H9 (cell line): ENCODE measurements at regions not wholly inside any gene's neighbourhood (a gene's known extent, or its start where the extent isn't known, plus 50 kb on each side); places are given as distances from the start of the nearest gene placed in this dataset.

Experiments used
- DNase-seq: peaks from one replicate; pipeline ENCODE4 v3.0.0-alpha.2; 2017
- H2AFZ ChIP-seq: one replicate; pipeline ENCODE4 v1.6.1; 2013; ENCODE audit warnings: mild to moderate bottlenecking, low read length, control low read depth, moderate library complexity
- H2AK5ac ChIP-seq: 2 replicates; pipeline ENCODE4 v1.6.1; 2013; ENCODE audit warnings: low read length, control low read depth, mixed read lengths; ENCODE audit not compliant: insufficient read length
- H2BK120ac ChIP-seq: one replicate; pipeline ENCODE4 v1.6.1; 2013; ENCODE audit warnings: low read depth, mild to moderate bottlenecking, low read length, control low read depth, inconsistent platforms; ENCODE audit not compliant: poor library complexity, severe bottlenecking
- H2BK12ac ChIP-seq: 2 replicates; pipeline ENCODE4 v1.6.1; 2013; ENCODE audit warnings: low read length, control low read depth, mixed read lengths, low read depth; ENCODE audit not compliant: insufficient read length
- H2BK15ac ChIP-seq: 2 replicates; pipeline ENCODE4 v1.6.1; 2013; ENCODE audit warnings: low read depth, low read length, control low read depth
- H2BK20ac ChIP-seq: one replicate; pipeline ENCODE4 v1.6.1; 2013; ENCODE audit warnings: low read depth, mild to moderate bottlenecking, low read length, control low read depth, inconsistent platforms; ENCODE audit not compliant: poor library complexity, severe bottlenecking
- H2BK5ac ChIP-seq: 2 replicates; pipeline ENCODE4 v1.6.1; 2013; ENCODE audit warnings: low read length, control low read depth, mixed read lengths; ENCODE audit not compliant: insufficient read length
- H3K14ac ChIP-seq: 2 replicates; pipeline ENCODE4 v1.6.1; 2013; ENCODE audit warnings: low read length, control low read depth; ENCODE audit not compliant: insufficient read depth
- H3K18ac ChIP-seq: 2 replicates; pipeline ENCODE4 v1.6.1; 2013; ENCODE audit warnings: low read depth, mild to moderate bottlenecking, mixed read lengths, low read length, control low read depth; ENCODE audit not compliant: insufficient read length
- H3K23ac ChIP-seq: 2 replicates; pipeline ENCODE4 v1.6.1; 2013; ENCODE audit warnings: low read length, control low read depth, mixed read lengths, low read depth; ENCODE audit not compliant: insufficient read length
- H3K23me2 ChIP-seq: 2 replicates; pipeline ENCODE4 v1.6.1; 2013; ENCODE audit warnings: low read depth, mild to moderate bottlenecking, mixed read lengths, low read length, control low read depth; ENCODE audit not compliant: insufficient read length, poor library complexity, severe bottlenecking
- H3K27ac ChIP-seq: 2 replicates; pipeline ENCODE4 v1.5.1; 2013; ENCODE audit warnings: low read length, control low read depth, mixed read lengths, low read depth; ENCODE audit not compliant: insufficient read length
- H3K27me3 ChIP-seq: 2 replicates; pipeline ENCODE4 v1.6.1; 2013; ENCODE audit warnings: low read length, control low read depth, inconsistent platforms; ENCODE audit not compliant: insufficient read depth
- H3K4ac ChIP-seq: 2 replicates; pipeline ENCODE4 v1.6.1; 2013; ENCODE audit warnings: low read depth, mild to moderate bottlenecking, control low read depth, inconsistent platforms, low read length, moderate library complexity
- H3K4me1 ChIP-seq: 2 replicates; pipeline ENCODE4 v1.6.1; 2013; ENCODE audit warnings: low read length, control low read depth, inconsistent platforms; ENCODE audit not compliant: insufficient read depth
- H3K4me2 ChIP-seq: 2 replicates; pipeline ENCODE4 v1.6.1; 2013; ENCODE audit warnings: low read length, control low read depth, mixed read lengths; ENCODE audit not compliant: insufficient read length, insufficient read depth
- H3K56ac ChIP-seq: 2 replicates; pipeline ENCODE4 v1.6.1; 2013; ENCODE audit warnings: low read depth, mild to moderate bottlenecking, mixed read lengths, low read length, control low read depth; ENCODE audit not compliant: insufficient read length
- H3K79me1 ChIP-seq: 2 replicates; pipeline ENCODE4 v1.6.1; 2013; ENCODE audit warnings: low read depth, mild to moderate bottlenecking, moderate library complexity, low read length, control low read depth, inconsistent platforms; ENCODE audit not compliant: insufficient read depth, poor library complexity, severe bottlenecking
- H3K79me2 ChIP-seq: 2 replicates; pipeline ENCODE4 v1.6.1; 2013; ENCODE audit warnings: low read length, control low read depth, inconsistent platforms; ENCODE audit not compliant: insufficient read depth
- H3K9ac ChIP-seq: 2 replicates; pipeline ENCODE4 v1.6.1; 2013; ENCODE audit warnings: low read length, control low read depth, mixed read lengths; ENCODE audit not compliant: insufficient read length; ENCODE audit errors: extremely low read depth
- H3K9me3 ChIP-seq: one replicate; pipeline ENCODE4 v1.6.1; 2013; ENCODE audit warnings: low read depth, low read length, inconsistent platforms; ENCODE audit not compliant: control insufficient read depth
- H3T11ph ChIP-seq: one replicate; pipeline ENCODE4 v1.6.1; 2013; ENCODE audit warnings: mild to moderate bottlenecking, low read length, control low read depth, inconsistent platforms
- H4K20me1 ChIP-seq: one replicate; pipeline ENCODE4 v1.6.1; 2013; ENCODE audit not compliant: control insufficient read depth, insufficient read length, insufficient read depth
- H4K5ac ChIP-seq: 2 replicates; pipeline ENCODE4 v1.6.1; 2013; ENCODE audit warnings: low read depth, mild to moderate bottlenecking, mixed read lengths, low read length, control low read depth; ENCODE audit not compliant: insufficient read length
- H4K8ac ChIP-seq: replicated peaks from 2 replicates; pipeline ENCODE4 v1.6.1; 2013; ENCODE audit warnings: low read length, control low read depth, mixed read lengths, low read depth; ENCODE audit not compliant: insufficient read length
- H4K91ac ChIP-seq: 2 replicates; pipeline ENCODE4 v1.6.1; 2013; ENCODE audit warnings: low read depth, mild to moderate bottlenecking, moderate library complexity, mixed read lengths, low read length, control low read depth; ENCODE audit not compliant: insufficient read length
- H3K27ac Mint-ChIP-seq, 3 experiments: 2 replicates in 2 of 3; 3 replicates in 1 of 3; pipeline ENCODE4 v1.8.0; 2020 to 2021; ENCODE audit warnings: mixed read lengths in 3 of 3, mild to moderate bottlenecking in 1 of 3, moderate library complexity in 1 of 3
- H3K27me3 Mint-ChIP-seq: 2 replicates; pipeline ENCODE4 v1.8.0; 2021; ENCODE audit warnings: low read depth, mild to moderate bottlenecking, moderate library complexity, mixed read lengths
- H3K36me3 Mint-ChIP-seq, 3 experiments: 2 replicates in 2 of 3; 3 replicates in 1 of 3; pipeline ENCODE4 v1.8.0; 2020 to 2021; ENCODE audit warnings: low read depth in 3 of 3, mixed read lengths in 3 of 3; ENCODE audit not compliant: insufficient read depth in 1 of 3
- H3K4me1 Mint-ChIP-seq, 2 experiments: 2 replicates each; pipeline ENCODE4 v1.8.0; 2020; ENCODE audit warnings: mixed read lengths in 2 of 2
- H3K4me3 Mint-ChIP-seq, 2 experiments: 2 replicates in 1 of 2; 3 replicates in 1 of 2; pipeline ENCODE4 v1.8.0; 2020 to 2021; ENCODE audit warnings: mild to moderate bottlenecking in 2 of 2, mixed read lengths in 2 of 2, moderate library complexity in 1 of 2
- H3K9me3 Mint-ChIP-seq, 2 experiments: 2 replicates in 1 of 2; 3 replicates in 1 of 2; pipeline ENCODE4 v1.8.0; 2020; ENCODE audit warnings: mild to moderate bottlenecking in 2 of 2, mixed read lengths in 2 of 2, moderate library complexity in 1 of 2
- WGBS: extraction: QIAGEN DNeasy Blood & Tissue Kit; methylation state at CpG from one replicate; pipeline ENCODE4 v1.1.7; 2013; ENCODE audit warnings: missing lambda C conversion rate, low lambda C conversion rate, mixed read lengths; ENCODE audit not compliant: insufficient read length; ENCODE audit errors: extremely low coverage; 5-methylcytosine and 5-hydroxymethylcytosine counted together
- TF ChIP-seq, protein P1 (sequence below): fragments of 200-600 bp; sonication (generic); conservative IDR thresholded peaks from 3 replicates; pipeline ENCODE4 v1.8.0; 2021; ENCODE audit warnings: antibody characterized with exemption, mild to moderate bottlenecking

DNA sequence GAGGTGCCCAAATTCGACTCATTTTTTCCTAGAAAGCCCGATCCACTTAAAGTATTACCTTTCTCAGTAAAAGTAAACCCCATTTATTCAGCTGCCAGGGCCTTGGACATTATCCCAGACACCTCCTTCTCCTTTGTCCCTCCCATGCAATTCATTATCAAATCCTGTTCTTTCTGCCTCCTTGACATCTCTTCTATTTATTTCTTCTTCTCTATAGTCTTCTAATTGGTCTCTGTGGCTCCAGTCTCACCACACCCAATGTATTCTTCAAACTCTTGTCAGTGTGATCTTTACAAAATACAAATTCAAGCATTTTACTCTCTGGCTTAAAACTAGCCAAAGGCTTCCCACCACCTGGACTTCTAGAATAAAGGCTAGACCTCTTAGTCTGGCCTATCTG lies 120.3 kb downstream of the IL20RB start:
- no peaks in the 10 kb centered on the region for H3K4me1 ChIP-seq
- no peak overlapping the region for H3K18ac ChIP-seq
- TF ChIP-seq, protein P1, sequence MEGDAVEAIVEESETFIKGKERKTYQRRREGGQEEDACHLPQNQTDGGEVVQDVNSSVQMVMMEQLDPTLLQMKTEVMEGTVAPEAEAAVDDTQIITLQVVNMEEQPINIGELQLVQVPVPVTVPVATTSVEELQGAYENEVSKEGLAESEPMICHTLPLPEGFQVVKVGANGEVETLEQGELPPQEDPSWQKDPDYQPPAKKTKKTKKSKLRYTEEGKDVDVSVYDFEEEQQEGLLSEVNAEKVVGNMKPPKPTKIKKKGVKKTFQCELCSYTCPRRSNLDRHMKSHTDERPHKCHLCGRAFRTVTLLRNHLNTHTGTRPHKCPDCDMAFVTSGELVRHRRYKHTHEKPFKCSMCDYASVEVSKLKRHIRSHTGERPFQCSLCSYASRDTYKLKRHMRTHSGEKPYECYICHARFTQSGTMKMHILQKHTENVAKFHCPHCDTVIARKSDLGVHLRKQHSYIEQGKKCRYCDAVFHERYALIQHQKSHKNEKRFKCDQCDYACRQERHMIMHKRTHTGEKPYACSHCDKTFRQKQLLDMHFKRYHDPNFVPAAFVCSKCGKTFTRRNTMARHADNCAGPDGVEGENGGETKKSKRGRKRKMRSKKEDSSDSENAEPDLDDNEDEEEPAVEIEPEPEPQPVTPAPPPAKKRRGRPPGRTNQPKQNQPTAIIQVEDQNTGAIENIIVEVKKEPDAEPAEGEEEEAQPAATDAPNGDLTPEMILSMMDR = no peak
- no peak overlapping the region for H3K4ac ChIP-seq
- no peak overlapping the region for H2BK5ac ChIP-seq
- no peak overlapping the region for H4K8ac ChIP-seq
- H2BK15ac ChIP-seq = no peak overlapping the region
- no peak overlapping the region for H2BK20ac ChIP-seq
- H2AK5ac ChIP-seq = no peak overlapping the region
- H2BK12ac ChIP-seq = no peak overlapping the region
- Mint-ChIP-seq H3K27me3 (peaks cover 9% of the 10 kb centered on the region), H3K27ac (no peak overlapping the region), H3K9me3 (peaks cover 2 to 7% of the 10 kb centered on the region in 2 experiments; a peak in 1 of 5 replicates), H3K4me1 (peaks cover 3 to 6% of the 10 kb centered on the region in 2 experiments; a peak in 1 of 4 replicates), H3K36me3 (peaks cover 0 to 8% (median 0%) of the 10 kb centered on the region in 3 experiments; a peak in 2 of 7 replicates), H3K4me3 (no peak overlapping the region)
- no CpG with 5 or more reads among the region's 2 CpGs for WGBS
- no peak overlapping the region for H3K56ac ChIP-seq
- no peak for DNase-seq
- H3K79me1 ChIP-seq = no peaks in the 10 kb centered on the region
- no peak overlapping the region for H3T11ph ChIP-seq
- H4K5ac ChIP-seq = no peak overlapping the region
- H2BK120ac ChIP-seq = no peak overlapping the region
- H3K23me2 ChIP-seq = no peaks in the 10 kb centered on the region
- no peaks in the 10 kb centered on the region for H3K27me3 ChIP-seq
- no peak overlapping the region for H3K27ac ChIP-seq
- no peak overlapping the region for H3K9ac ChIP-seq
- H4K91ac ChIP-seq = no peak overlapping the region
- H3K9me3 ChIP-seq = no peaks in the 10 kb centered on the region
- H3K23ac ChIP-seq = no peak overlapping the region
- no peak overlapping the region for H3K4me2 ChIP-seq
- no peak overlapping the region for H2AFZ ChIP-seq
- H4K20me1 ChIP-seq = no peaks in the 10 kb centered on the region
- no peaks in the 10 kb centered on the region for H3K79me2 ChIP-seq
- no peak overlapping the region for H3K14ac ChIP-seq
